AG04450 (cell line): ENCODE measurements at regions not wholly inside any gene's neighbourhood (a gene's known extent, or its start where the extent isn't known, plus 50 kb on each side); places are given as distances from the start of the nearest gene placed in this dataset.

Experiments used
- CTCF ChIA-PET: fragments of 300-600, 350-600 bp; formaldehyde crosslinking; extraction: SDS; loops from one replicate; lab custom pipeline; 2022; ENCODE audit warnings: antibody characterized with exemption, inconsistent platforms; lab: Charles Lee
- POLR2A ChIA-PET: fragments of 350-600 bp; formaldehyde crosslinking; extraction: SDS; loops from one replicate; lab custom pipeline; 2021; ENCODE audit warnings: antibody characterized with exemption, inconsistent platforms; lab: Yijun Ruan, JAX
- DNase-seq: peaks from one replicate; pipeline ENCODE4 v3.0.0-alpha.2; 2011; ENCODE audit warnings: low read depth, low spot score
- H3K27ac ChIP-seq: one replicate; pipeline ENCODE4 v1.5.1; 2012; ENCODE audit warnings: low read depth, low read length, control low read depth
- H3K27me3 ChIP-seq: one replicate; pipeline ENCODE4 v1.6.0; 2012; ENCODE audit warnings: low read length; ENCODE audit not compliant: control insufficient read depth, insufficient read depth
- H3K4me3 ChIP-seq: 2 replicates; pipeline ENCODE4 v1.5.1; 2011; ENCODE audit warnings: mild to moderate bottlenecking, low read depth, low read length, control low read depth
- H3K9me3 ChIP-seq: 2 replicates; pipeline ENCODE4 v1.5.1; 2012; ENCODE audit warnings: low read length; ENCODE audit not compliant: control insufficient read depth, insufficient read depth
- CTCF ChIP-seq: IDR thresholded peaks from 2 replicates; pipeline ENCODE4 v1.5.1; 2011; ENCODE audit warnings: low read depth, low read length, control low read depth, inconsistent platforms

DNA sequence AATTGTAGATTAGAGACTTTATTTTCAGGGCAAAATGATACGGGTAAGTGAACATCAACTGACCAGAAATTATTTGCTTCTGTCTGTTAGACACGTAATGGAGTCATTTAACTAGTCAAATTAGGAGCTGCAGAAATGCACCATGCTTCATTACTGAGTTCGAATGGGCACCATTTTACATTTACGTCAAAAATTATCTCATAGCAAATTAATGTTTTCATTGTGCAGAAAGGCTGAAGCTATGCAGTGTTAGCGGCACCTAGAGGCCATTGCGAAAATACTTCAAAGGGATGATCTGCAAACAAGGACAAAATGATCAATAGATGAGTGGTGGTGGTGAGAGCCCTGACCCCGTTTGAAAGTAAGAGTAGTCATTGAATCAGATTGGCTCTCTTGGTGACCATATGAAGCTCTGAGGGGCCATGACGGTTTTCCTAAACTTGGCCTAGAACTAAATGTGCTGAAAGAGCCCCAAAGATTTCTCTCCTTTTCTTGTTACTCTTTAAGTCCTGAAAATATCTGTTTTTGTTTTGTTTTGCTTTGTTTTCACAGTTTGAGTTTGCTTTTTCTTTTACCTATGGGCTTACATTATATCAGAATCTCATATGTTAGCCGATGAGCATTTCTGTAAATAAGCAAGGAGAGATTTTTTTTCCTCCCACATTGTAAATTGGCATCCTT lies 277.9 kb downstream of the ZNF536 start:
- TF ChIP-seq CTCF, result peak; percentile 84
- CTCF ChIA-PET, result interaction anchor here (0.8 to 2.4 kb wide), 10 partner anchors 12 to 1574 kb away, joined by 3 to 18 read pairs (median 4); no protein-coding TSS in a partner anchor

DNA sequence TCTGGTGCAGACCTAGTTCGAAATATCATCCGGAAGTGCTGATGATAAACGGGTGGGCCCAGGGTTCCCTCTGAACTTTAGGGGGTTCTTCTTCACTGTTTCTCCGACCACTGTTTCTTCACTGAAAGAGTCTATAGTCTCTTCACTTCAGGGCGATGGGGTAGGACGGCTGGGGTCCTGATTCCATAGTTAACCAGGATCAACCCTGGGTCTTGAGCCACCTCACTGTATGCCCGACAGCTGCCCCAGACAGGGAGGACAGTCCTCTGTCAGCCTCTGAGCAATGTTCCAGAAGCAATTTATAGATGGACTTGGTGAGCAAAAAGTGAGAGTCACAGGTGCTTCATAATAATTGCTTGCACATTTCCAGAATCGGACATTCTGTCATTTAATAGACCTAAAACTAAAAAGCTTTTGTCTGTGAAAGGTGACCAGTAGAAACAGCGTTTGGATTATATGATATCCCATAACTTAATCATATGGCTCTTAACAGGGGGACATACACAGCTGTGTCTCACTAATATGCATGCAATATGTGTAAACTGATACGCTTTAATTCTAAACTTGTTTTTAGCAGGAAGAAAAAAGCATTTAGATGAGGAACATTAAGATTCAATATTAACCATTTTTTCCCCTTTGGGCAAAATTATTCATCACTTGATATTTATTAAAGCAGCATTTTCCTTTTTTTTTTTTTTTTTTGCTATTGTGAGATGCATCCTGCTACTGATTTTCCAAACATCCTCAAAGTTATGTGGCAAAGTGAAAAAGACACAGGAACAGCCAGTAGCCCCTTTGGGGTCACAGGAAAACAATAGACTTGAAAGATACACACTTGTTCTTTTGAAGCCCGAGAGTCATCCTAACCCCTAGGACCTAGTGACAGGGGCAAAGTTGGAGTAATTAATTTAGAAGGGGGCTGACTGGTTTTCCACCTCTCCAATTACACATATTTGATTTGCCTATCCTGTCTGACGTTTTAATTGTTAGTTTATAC lies 277.0 kb downstream of the ZNF536 start:
- Histone ChIP-seq H3K27ac (no peak overlapping the region), H3K4me3 (no peak overlapping the region), H3K9me3 (no peaks in the 10 kb centered on the region), H3K27me3 (no peaks in the 10 kb centered on the region)
- ChIA-PET POLR2A (no interaction called here), CTCF (interaction anchor here (0.7 to 2.4 kb wide), 10 partner anchors 13 to 1575 kb away, joined by 3 to 18 read pairs (median 6); no protein-coding TSS in a partner anchor)
- DNase-seq, result no peak
- no peak for TF ChIP-seq CTCF

More for the DNA sequence above, 277.9 kb downstream of the ZNF536 start:
- H3K9me3 ChIP-seq, result no peaks in the 10 kb centered on the region
- no peak overlapping the region for H3K4me3 ChIP-seq
- POLR2A ChIA-PET, result no interaction called here
- no peaks in the 10 kb centered on the region for H3K27me3 ChIP-seq
- no peak for DNase-seq
- no peak overlapping the region for H3K27ac ChIP-seq

- no peak for TF ChIP-seq CTCF
- ChIA-PET CTCF (interaction anchor here (2.4 kb wide), 1 partner anchor 889 kb away, joined by 12 read pairs; no protein-coding TSS in a partner anchor), POLR2A (no interaction called here)
- Histone ChIP-seq H3K27ac (no peak overlapping the region), H3K9me3 (no peaks in the 10 kb centered on the region), H3K27me3 (no peaks in the 10 kb centered on the region), H3K4me3 (no peak overlapping the region)
- DNase-seq, result no peak
Observed at GRCh38 chr19:30647891-30648720, 275.9 kb downstream of the ZNF536 start.

DNA sequence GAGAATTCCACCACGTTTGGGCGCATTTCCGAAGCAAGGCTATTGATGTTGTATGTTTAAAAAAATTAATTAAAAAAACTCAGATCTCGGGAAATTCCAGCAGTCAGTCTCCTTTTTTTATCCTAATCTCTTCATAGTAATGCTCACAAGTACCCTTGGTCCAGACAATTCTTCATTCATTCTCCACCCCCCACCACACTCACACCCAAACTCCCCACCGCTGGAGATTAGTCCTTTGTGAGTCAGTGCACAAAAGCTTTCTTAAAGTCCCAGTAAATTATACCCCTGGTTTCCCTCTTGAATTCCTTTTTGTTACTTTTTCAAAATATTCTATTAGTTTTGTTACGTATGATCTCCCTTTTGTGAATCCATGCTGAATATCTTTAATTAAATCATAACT lies 274.6 kb downstream of the ZNF536 start:
- no peak for TF ChIP-seq CTCF
- no peak for DNase-seq
- Histone ChIP-seq H3K9me3 (no peaks in the 10 kb centered on the region), H3K27ac (no peak overlapping the region), H3K4me3 (no peak overlapping the region), H3K27me3 (no peaks in the 10 kb centered on the region)
- ChIA-PET POLR2A (no interaction called here), CTCF (no interaction called here)
